ENCODE measurements at regions not wholly inside any gene's neighbourhood (a gene's known extent, or its start where the extent isn't known, plus 50 kb on each side); places are given as distances from the start of the nearest gene placed in this dataset.
"Not testable (repeated sequence)": the region's sequence is repeated elsewhere in the genome, so short reads cannot be mapped to it uniquely, and the experiment has no call there.

- Mint-ChIP-seq H3K27ac (no peak overlapping the region), H3K4me3 (no peak overlapping the region), H3K27me3 (ENCODE audit: low read depth in 2 of 2) (no peaks in the 10 kb centered on the region), H3K9me3 (peaks cover 5 to 17% of the 10 kb centered on the region in 2 donors), H3K36me3 (no peaks in the 10 kb centered on the region), H3K4me1 (no peaks in the 10 kb centered on the region)
- ATAC-seq, result no peak
- intact Hi-C loops (cut with micrococcal nuclease), result no loop called here
- no peak overlapping the region for H3K4me3 ChIP-seq (ENCODE audit: low read length)
- H3K27ac ChIP-seq (ENCODE audit: low read length), result no peak overlapping the region
- H3K9me3 ChIP-seq (ENCODE audit: control insufficient read depth, insufficient read depth, low read length), result no peaks in the 10 kb centered on the region
- TF ChIP-seq CTCF (IDR thresholded peaks at IDR 0.05), result no peak
- WGBS (ENCODE audit: insufficient coverage), result 42% methylated on average over 3 of the region's 4 CpGs
- no peaks in the 10 kb centered on the region for H3K4me1 ChIP-seq (ENCODE audit: control insufficient read depth, insufficient read depth, low read length)
- no peaks in the 10 kb centered on the region for H3K27me3 ChIP-seq (ENCODE audit: control insufficient read depth, insufficient read depth, low read length)
- H3K36me3 ChIP-seq (ENCODE audit: control insufficient read depth, insufficient read depth, low read length), result no peaks in the 10 kb centered on the region
- DNase-seq, result no peak
Observed at GRCh38 chr16:7866144-7866543, 533.5 kb downstream of the RBFOX1 start.

GRCh38 chr16:7865393-7865792 is 532.7 kb downstream of the RBFOX1 start:
- H3K27ac Mint-ChIP-seq, result not testable (repeated sequence)

GRCh38 chr16:7861891-7862582 is 529.4 kb downstream of the RBFOX1 start:
- H3K9me3 Mint-ChIP-seq, result peaks cover 7 to 18% of the 10 kb centered on the region in 2 donors
- Histone ChIP-seq H3K27me3 (ENCODE audit: control insufficient read depth, insufficient read depth, low read length) (no peaks in the 10 kb centered on the region), H3K36me3 (ENCODE audit: control insufficient read depth, insufficient read depth, low read length) (no peaks in the 10 kb centered on the region), H3K27ac (ENCODE audit: low read length) (no peak overlapping the region), H3K4me3 (ENCODE audit: low read length) (no peak overlapping the region), H3K4me1 (ENCODE audit: control insufficient read depth, insufficient read depth, low read length) (no peaks in the 10 kb centered on the region), H3K9me3 (ENCODE audit: control insufficient read depth, insufficient read depth, low read length) (no peaks in the 10 kb centered on the region)
- no peak overlapping the region for H3K27ac Mint-ChIP-seq
- H3K27me3 Mint-ChIP-seq (ENCODE audit: low read depth in 2 of 2), result no peaks in the 10 kb centered on the region
- no peaks in the 10 kb centered on the region for H3K36me3 Mint-ChIP-seq
- H3K4me3 Mint-ChIP-seq, result no peak overlapping the region
- ATAC-seq (no peak), DNase-seq (no peak)
- WGBS (ENCODE audit: insufficient coverage), result 93% methylated on average over 3 of the region's 3 CpGs
- H3K4me1 Mint-ChIP-seq, result no peaks in the 10 kb centered on the region
- intact Hi-C loops (cut with micrococcal nuclease), result no loop called here
- no peak for TF ChIP-seq CTCF (IDR thresholded peaks at IDR 0.05)

More at GRCh38 chr16:7865393-7865792, 532.7 kb downstream of the RBFOX1 start:
- ATAC-seq; H3K27me3 ChIP-seq (ENCODE audit: control insufficient read depth, insufficient read depth, low read length); H3K4me3 ChIP-seq (ENCODE audit: low read length); H3K4me3 Mint-ChIP-seq; H3K9me3 ChIP-seq (ENCODE audit: control insufficient read depth, insufficient read depth, low read length); H3K27ac ChIP-seq (ENCODE audit: low read length); H3K36me3 Mint-ChIP-seq; intact Hi-C loops (cut with micrococcal nuclease); H3K4me1 ChIP-seq (ENCODE audit: control insufficient read depth, insufficient read depth, low read length); DNase-seq; H3K27me3 Mint-ChIP-seq (ENCODE audit: low read depth in 2 of 2); H3K4me1 Mint-ChIP-seq; H3K36me3 ChIP-seq (ENCODE audit: control insufficient read depth, insufficient read depth, low read length): not testable (repeated sequence)
- peaks cover 5 to 19% of the 10 kb centered on the region in 2 donors for H3K9me3 Mint-ChIP-seq
- WGBS (ENCODE audit: insufficient coverage), result 47% methylated on average over 3 of the region's 3 CpGs

GRCh38 chr16:7853197-7853596 is 520.6 kb downstream of the RBFOX1 start:
- Mint-ChIP-seq H3K27me3 (ENCODE audit: low read depth in 2 of 2) (no peaks in the 10 kb centered on the region), H3K27ac (no peak overlapping the region), H3K4me1 (no peaks in the 10 kb centered on the region), H3K36me3 (no peaks in the 10 kb centered on the region), H3K4me3 (no peak overlapping the region), H3K9me3 (peaks cover 2 to 8% of the 10 kb centered on the region in 2 donors)
- no peak for TF ChIP-seq CTCF (IDR thresholded peaks at IDR 0.05)
- Histone ChIP-seq H3K4me3 (ENCODE audit: low read length) (no peak overlapping the region), H3K4me1 (ENCODE audit: control insufficient read depth, insufficient read depth, low read length) (no peaks in the 10 kb centered on the region), H3K27ac (ENCODE audit: low read length) (no peak overlapping the region), H3K36me3 (ENCODE audit: control insufficient read depth, insufficient read depth, low read length) (no peaks in the 10 kb centered on the region), H3K27me3 (ENCODE audit: control insufficient read depth, insufficient read depth, low read length) (no peaks in the 10 kb centered on the region), H3K9me3 (ENCODE audit: control insufficient read depth, insufficient read depth, low read length) (no peaks in the 10 kb centered on the region)
- DNase-seq (no peak), ATAC-seq (no peak)
- intact Hi-C loops (cut with micrococcal nuclease), result no loop called here
- 68% methylated on average over 1 of the region's 3 CpGs for WGBS (ENCODE audit: insufficient coverage)

Measured in natural killer cell (primary cell).